GM13976 (cell line): ENCODE measurements at regions not wholly inside any gene's neighbourhood (a gene's known extent, or its start where the extent isn't known, plus 50 kb on each side); places are given as distances from the start of the nearest gene placed in this dataset.

Experiments
- DNase-seq: peaks from one replicate; pipeline ENCODE4 v3.0.0; 2012; ENCODE audit warnings: low spot score
- in situ Hi-C: fragments of 300-500 bp; cut with MboI; formaldehyde crosslinking; loops from one replicate; pipeline ENCODE4 v1.12.0; 2022; ENCODE audit warnings: low sequenced_read_pairs, mixed read lengths, inconsistent platforms; ENCODE audit not compliant: unreplicated experiment
- TF ChIP-seq, protein P1 (sequence below): IDR thresholded peaks from 2 replicates; pipeline ENCODE4 v1.5.1; 2012; ENCODE audit warnings: borderline replicate concordance, mild to moderate bottlenecking; ENCODE audit not compliant: insufficient read depth; ENCODE audit errors: extremely low read depth, missing control alignments, control extremely low read depth

DNA sequence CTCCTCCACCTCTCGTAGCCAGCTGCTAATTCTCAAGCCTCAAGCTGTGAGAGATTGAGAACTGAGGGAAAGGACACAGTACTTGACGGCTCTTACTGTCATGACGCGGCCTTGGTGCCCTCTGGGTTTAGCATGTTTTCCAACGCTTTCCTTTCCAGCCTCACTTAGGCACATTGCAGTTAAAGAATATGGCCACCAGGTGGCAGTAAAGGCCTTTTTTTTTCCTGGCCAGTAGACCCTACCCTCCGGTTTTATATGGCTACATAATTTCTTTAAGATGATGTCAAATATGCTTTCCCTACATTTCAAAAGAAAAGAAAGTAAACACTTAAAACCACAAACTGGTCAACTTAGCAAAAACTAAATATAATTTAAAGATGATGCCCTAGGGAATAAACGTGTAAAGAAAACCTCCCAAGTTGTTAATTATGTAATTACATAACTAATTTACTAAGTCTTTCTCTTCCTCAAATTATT is 56.8 kb upstream of the PRDX6 start:
- in situ Hi-C loops: no loop called here
- TF ChIP-seq, protein P1, sequence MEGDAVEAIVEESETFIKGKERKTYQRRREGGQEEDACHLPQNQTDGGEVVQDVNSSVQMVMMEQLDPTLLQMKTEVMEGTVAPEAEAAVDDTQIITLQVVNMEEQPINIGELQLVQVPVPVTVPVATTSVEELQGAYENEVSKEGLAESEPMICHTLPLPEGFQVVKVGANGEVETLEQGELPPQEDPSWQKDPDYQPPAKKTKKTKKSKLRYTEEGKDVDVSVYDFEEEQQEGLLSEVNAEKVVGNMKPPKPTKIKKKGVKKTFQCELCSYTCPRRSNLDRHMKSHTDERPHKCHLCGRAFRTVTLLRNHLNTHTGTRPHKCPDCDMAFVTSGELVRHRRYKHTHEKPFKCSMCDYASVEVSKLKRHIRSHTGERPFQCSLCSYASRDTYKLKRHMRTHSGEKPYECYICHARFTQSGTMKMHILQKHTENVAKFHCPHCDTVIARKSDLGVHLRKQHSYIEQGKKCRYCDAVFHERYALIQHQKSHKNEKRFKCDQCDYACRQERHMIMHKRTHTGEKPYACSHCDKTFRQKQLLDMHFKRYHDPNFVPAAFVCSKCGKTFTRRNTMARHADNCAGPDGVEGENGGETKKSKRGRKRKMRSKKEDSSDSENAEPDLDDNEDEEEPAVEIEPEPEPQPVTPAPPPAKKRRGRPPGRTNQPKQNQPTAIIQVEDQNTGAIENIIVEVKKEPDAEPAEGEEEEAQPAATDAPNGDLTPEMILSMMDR: peak; percentile 55
- DNase-seq: no peak

- no peak for DNase-seq
- TF ChIP-seq, protein P1: no peak
- in situ Hi-C loops: no loop called here
Observed at GRCh38 chr1:173421286-173421685, 55.8 kb upstream of the PRDX6 start.

DNA sequence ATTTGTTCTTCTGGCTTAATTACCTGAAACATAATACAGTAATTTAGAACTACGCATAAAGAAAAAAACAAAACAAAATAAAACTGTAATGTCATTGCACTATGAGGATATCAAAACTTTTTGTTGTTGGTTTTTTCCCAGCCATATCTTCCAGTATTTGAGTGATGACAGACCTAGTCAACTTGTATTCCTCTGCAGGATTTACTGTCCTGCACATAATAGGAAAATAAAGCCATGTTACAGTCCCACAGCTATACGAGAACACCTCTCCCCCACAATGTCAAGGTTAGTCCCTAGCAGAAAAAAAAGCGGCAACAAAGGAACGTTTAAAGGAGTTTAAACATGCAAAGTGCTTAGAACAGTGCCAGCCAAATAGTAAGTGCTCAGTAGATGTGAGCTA is 55.3 kb upstream of the PRDX6 start:
- in situ Hi-C loops: no loop called here
- TF ChIP-seq, protein P1: no peak
- DNase-seq: no peak

- DNase-seq: no peak
- in situ Hi-C loops: no loop called here
- TF ChIP-seq, protein P1: no peak
Observed at GRCh38 chr1:173422456-173422976, 54.6 kb upstream of the PRDX6 start.

DNA sequence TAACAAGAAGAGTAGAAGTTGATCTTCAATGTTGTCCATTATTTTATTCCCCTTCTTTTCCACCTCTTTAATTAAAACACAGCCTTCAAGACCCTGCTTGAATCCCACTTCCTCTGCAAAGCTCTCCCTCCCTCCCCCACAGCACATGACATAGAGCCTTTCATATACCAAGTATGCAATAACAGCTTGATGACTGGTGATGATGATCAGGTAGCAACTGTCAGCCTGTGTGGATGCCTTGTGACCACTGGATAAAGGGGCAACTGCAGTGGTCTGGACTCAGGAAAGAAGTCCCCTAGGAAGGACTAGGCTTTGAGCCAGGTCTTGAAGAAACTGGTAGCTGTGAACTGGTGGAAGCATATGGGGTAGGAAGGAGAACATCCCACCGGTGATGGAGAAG is 53.8 kb upstream of the PRDX6 start:
- TF ChIP-seq, protein P1: no peak
- in situ Hi-C loops: no loop called here
- no peak for DNase-seq

DNA sequence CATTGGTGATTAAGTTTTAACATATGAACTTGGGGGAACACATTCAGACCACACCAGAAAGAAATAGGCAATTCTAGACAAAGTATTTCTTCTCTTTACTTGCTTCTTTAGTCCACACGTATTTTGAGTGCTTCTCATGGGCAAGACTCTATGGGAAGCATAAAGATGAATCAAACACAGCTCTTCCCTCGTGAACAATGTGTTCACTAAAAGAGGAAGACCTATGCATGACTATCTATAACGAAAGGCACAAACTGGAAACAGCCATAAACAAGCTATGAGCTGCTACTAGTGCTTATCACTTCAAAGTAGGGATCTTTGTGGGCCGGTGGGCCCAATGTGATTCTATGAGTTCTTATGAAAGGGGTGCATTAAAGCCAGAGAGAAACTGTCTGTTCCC is 53.0 kb upstream of the PRDX6 start:
- in situ Hi-C loops: no loop called here
- TF ChIP-seq, protein P1: no peak
- no peak for DNase-seq
